MM.1S (cell line): ENCODE measurements at regions not wholly inside any gene's neighbourhood (a gene's known extent, or its start where the extent isn't known, plus 50 kb on each side); places are given as distances from the start of the nearest gene placed in this dataset.

ENCODE experiments used
- DNase-seq: peaks from one replicate; pipeline ENCODE4 v3.0.0-alpha.2; 2015
- H2AFZ ChIP-seq: fragments of 300-600 bp; sonication (generic); 2 replicates; pipeline ENCODE4 v1.6.0; 2016; ENCODE audit warnings: antibody characterized with exemption, low read length
- H3F3A ChIP-seq: fragments of 300-600 bp; sonication (generic); 2 replicates; pipeline ENCODE4 v1.6.1; 2016; ENCODE audit warnings: mild to moderate bottlenecking, antibody characterized with exemption, low read length, moderate library complexity, mixed read lengths; ENCODE audit not compliant: insufficient read depth
- H3K27ac ChIP-seq: fragments of 300-600 bp; sonication (generic); 2 replicates; pipeline ENCODE4 v1.5.1; 2016; ENCODE audit warnings: mild to moderate bottlenecking, low read length
- H3K27me3 ChIP-seq: fragments of 300-600 bp; sonication (generic); replicated peaks from 2 replicates; pipeline ENCODE4 v1.6.0; 2016; ENCODE audit warnings: low read length; ENCODE audit not compliant: insufficient read depth
- H3K36me3 ChIP-seq: fragments of 300-600 bp; sonication (generic); replicated peaks from 2 replicates; pipeline ENCODE4 v1.6.1; 2016; ENCODE audit warnings: mild to moderate bottlenecking, low read length, mixed read lengths; ENCODE audit not compliant: insufficient read depth
- H3K4me1 ChIP-seq: fragments of 300-600 bp; sonication (generic); 2 replicates; pipeline ENCODE4 v1.6.1; 2016; ENCODE audit warnings: low read length, mixed read lengths
- H3K4me2 ChIP-seq: fragments of 300-600 bp; sonication (generic); 2 replicates; pipeline ENCODE4 v1.6.0; 2016; ENCODE audit warnings: low read depth, low read length
- H3K4me3 ChIP-seq: fragments of 300-600 bp; sonication (generic); 2 replicates; pipeline ENCODE4 v1.5.1; 2016; ENCODE audit warnings: low read length, mixed read lengths
- H3K79me2 ChIP-seq: fragments of 300-600 bp; sonication (generic); 2 replicates; pipeline ENCODE4 v1.6.1; 2016; ENCODE audit warnings: mixed run types, low read length, mixed read lengths
- H3K9ac ChIP-seq: fragments of 300-600 bp; sonication (generic); 2 replicates; pipeline ENCODE4 v1.6.1; 2016; ENCODE audit warnings: low read length, mixed read lengths
- H3K9me2 ChIP-seq: fragments of 300-600 bp; sonication (generic); replicated peaks from 2 replicates; pipeline ENCODE4 v1.6.1; 2016; ENCODE audit warnings: mild to moderate bottlenecking, low read length, mixed read lengths; ENCODE audit not compliant: insufficient read depth
- H3K9me3 ChIP-seq: fragments of 300-600 bp; sonication (generic); replicated peaks from 2 replicates; pipeline ENCODE4 v1.6.1; 2016; ENCODE audit warnings: mild to moderate bottlenecking, low read length, mixed read lengths; ENCODE audit not compliant: insufficient read depth
- H4K20me1 ChIP-seq: fragments of 300-600 bp; sonication (generic); 2 replicates; pipeline ENCODE4 v1.6.1; 2016; ENCODE audit warnings: mild to moderate bottlenecking, low read length, moderate library complexity, mixed read lengths; ENCODE audit not compliant: insufficient read depth
- EZH2 ChIP-seq: fragments of 300-600 bp; sonication (generic); optimal IDR thresholded peaks from 2 replicates; pipeline ENCODE3; 2017; ENCODE audit warnings: low read depth, mild to moderate bottlenecking, antibody characterized with exemption, low read length, mixed read lengths
- EZH2phosphoT487 ChIP-seq: fragments of 300-600 bp; sonication (generic); IDR thresholded peaks from 2 replicates; pipeline ENCODE4 v1.6.1; 2018; ENCODE audit warnings: antibody characterized with exemption, low read length
- TF ChIP-seq, protein P1 (sequence below): fragments of 300-600 bp; sonication (generic); IDR thresholded peaks from 2 replicates; pipeline ENCODE4 v1.5.1; 2016; ENCODE audit warnings: antibody characterized with exemption, low read length, mixed read lengths

GRCh38 chr4:84176016-84176415 is 323.1 kb downstream of the NKX6-1 start:
- H3K9me3 ChIP-seq: no peaks in the 10 kb centered on the region
- H3K9me2 ChIP-seq: no peaks in the 10 kb centered on the region
- H3K4me1 ChIP-seq: no peaks in the 10 kb centered on the region
- no peak overlapping the region for H3K4me3 ChIP-seq
- no peaks in the 10 kb centered on the region for H3K36me3 ChIP-seq
- no peaks in the 10 kb centered on the region for H4K20me1 ChIP-seq
- H3K27me3 ChIP-seq: no peaks in the 10 kb centered on the region
- no peak for DNase-seq
- no peak overlapping the region for H3K27ac ChIP-seq
- no peak overlapping the region for H3K9ac ChIP-seq
- no peaks in the 10 kb centered on the region for H3K79me2 ChIP-seq
- no peak overlapping the region for H2AFZ ChIP-seq
- no peak overlapping the region for H3K4me2 ChIP-seq
- TF ChIP-seq EZH2 (no peak), EZH2phosphoT487 (no peak)
- TF ChIP-seq, protein P1, sequence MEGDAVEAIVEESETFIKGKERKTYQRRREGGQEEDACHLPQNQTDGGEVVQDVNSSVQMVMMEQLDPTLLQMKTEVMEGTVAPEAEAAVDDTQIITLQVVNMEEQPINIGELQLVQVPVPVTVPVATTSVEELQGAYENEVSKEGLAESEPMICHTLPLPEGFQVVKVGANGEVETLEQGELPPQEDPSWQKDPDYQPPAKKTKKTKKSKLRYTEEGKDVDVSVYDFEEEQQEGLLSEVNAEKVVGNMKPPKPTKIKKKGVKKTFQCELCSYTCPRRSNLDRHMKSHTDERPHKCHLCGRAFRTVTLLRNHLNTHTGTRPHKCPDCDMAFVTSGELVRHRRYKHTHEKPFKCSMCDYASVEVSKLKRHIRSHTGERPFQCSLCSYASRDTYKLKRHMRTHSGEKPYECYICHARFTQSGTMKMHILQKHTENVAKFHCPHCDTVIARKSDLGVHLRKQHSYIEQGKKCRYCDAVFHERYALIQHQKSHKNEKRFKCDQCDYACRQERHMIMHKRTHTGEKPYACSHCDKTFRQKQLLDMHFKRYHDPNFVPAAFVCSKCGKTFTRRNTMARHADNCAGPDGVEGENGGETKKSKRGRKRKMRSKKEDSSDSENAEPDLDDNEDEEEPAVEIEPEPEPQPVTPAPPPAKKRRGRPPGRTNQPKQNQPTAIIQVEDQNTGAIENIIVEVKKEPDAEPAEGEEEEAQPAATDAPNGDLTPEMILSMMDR: no peak
- H3F3A ChIP-seq: no peaks in the 10 kb centered on the region

DNA sequence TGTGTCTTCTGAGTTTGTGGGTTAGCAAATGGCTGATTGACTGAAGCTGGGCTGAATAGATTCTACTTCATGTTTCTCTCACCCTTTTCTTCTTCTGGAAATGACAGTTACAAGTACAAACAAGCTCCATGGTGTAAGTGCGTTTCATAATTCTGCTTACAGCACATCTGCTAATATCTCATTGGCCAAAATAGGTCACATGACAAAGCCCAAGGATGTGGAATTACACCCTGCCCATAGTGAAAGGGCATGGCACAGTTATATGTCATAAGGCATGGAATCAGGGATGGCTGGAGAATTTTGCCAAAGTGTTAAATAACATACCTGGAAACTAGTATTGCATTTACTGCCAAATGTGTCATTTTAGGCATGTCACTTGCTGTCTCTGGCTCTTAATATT is 327.2 kb downstream of the NKX6-1 start:
- no peaks in the 10 kb centered on the region for H3K79me2 ChIP-seq
- DNase-seq: no peak
- no peak overlapping the region for H3K27ac ChIP-seq

DNA sequence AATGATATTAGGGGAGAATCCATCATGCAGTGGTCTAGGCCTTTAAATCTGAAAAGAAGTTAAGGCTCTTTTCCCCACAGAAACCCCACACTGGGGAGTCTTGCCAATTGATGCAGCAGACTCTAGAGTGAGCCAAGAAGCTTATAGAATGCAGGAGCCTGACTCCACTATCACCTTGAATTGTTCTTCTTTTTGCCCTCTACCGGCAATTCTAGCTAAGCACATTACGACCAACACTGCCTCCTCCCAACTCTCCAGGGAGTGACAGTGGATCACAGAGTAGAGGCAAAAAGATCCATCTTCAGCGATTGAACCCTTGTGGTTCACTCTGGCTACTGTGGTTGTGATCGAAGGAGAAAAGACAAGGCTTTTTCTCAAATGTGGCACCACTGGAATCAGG is 331.5 kb downstream of the NKX6-1 start:
- H3K27me3 ChIP-seq: no peaks in the 10 kb centered on the region
- H3K4me2 ChIP-seq: no peak overlapping the region
- DNase-seq: no peak
- no peaks in the 10 kb centered on the region for H3K9me2 ChIP-seq
- H3K9me3 ChIP-seq: no peaks in the 10 kb centered on the region
- H3K27ac ChIP-seq: no peak overlapping the region
- no peak overlapping the region for H3K4me3 ChIP-seq
- TF ChIP-seq EZH2 (no peak), EZH2phosphoT487 (no peak)
- TF ChIP-seq, protein P1: no peak
- no peaks in the 10 kb centered on the region for H4K20me1 ChIP-seq
- H3K9ac ChIP-seq: no peak overlapping the region
- H3K4me1 ChIP-seq: no peaks in the 10 kb centered on the region
- H3K79me2 ChIP-seq: no peaks in the 10 kb centered on the region
- H2AFZ ChIP-seq: no peak overlapping the region
- no peaks in the 10 kb centered on the region for H3F3A ChIP-seq
- no peaks in the 10 kb centered on the region for H3K36me3 ChIP-seq

More for the DNA sequence above, 327.2 kb downstream of the NKX6-1 start:
- Histone ChIP-seq H3F3A (no peaks in the 10 kb centered on the region), H3K4me1 (no peaks in the 10 kb centered on the region), H4K20me1 (no peaks in the 10 kb centered on the region), H3K4me3 (no peak overlapping the region), H3K36me3 (no peaks in the 10 kb centered on the region), H2AFZ (no peak overlapping the region), H3K4me2 (no peak overlapping the region), H3K9me2 (no peaks in the 10 kb centered on the region), H3K9ac (no peak overlapping the region), H3K9me3 (no peaks in the 10 kb centered on the region), H3K27me3 (no peaks in the 10 kb centered on the region)
- TF ChIP-seq EZH2phosphoT487: no peak
- TF ChIP-seq EZH2: no peak
- TF ChIP-seq, protein P1: no peak
